Activated T-cell treated with anti-CD3 and anti-CD28 coated beads, Interleukin-2, amount 50 U/mL, for 72 hours (primary cell): ENCODE measurements at regions not wholly inside any gene's neighbourhood (a gene's known extent, or its start where the extent isn't known, plus 50 kb on each side); places are given as distances from the start of the nearest gene placed in this dataset.

ENCODE experiments used
- ATAC-seq, 2 donors: fragments of 150-1000 bp; cut with Tn5 transposase; replicated peaks in 1 of 2; 2 replicates each; pipeline ENCODE4 v1.10.0; 2021; ENCODE audit warnings: moderate library complexity in 2 of 2, mild to moderate bottlenecking in 1 of 2
- DNase-seq, 2 donors: peaks; one replicate each; pipeline ENCODE4 v3.0.0; 2021 to 2022; ENCODE audit warnings: mixed read lengths in 1 of 2
- H3K27ac Mint-ChIP-seq: one replicate; pipeline ENCODE4 v1.8.0; 2022; ENCODE audit warnings: mild to moderate bottlenecking, moderate library complexity, mixed read lengths
- H3K27me3 Mint-ChIP-seq: one replicate; pipeline ENCODE4 v1.8.0; 2022; ENCODE audit warnings: low read depth, mixed read lengths
- H3K36me3 Mint-ChIP-seq, 2 donors: one replicate each; pipeline ENCODE4 v1.8.0; 2022; ENCODE audit warnings: mixed read lengths in 2 of 2, mild to moderate bottlenecking in 1 of 2; ENCODE audit not compliant: insufficient read depth in 2 of 2
- H3K4me1 Mint-ChIP-seq: one replicate; pipeline ENCODE4 v1.8.0; 2022; ENCODE audit warnings: low read depth, mixed read lengths
- H3K4me3 Mint-ChIP-seq, 2 donors: one replicate each; pipeline ENCODE4 v1.8.0; 2022; ENCODE audit warnings: mild to moderate bottlenecking in 2 of 2, mixed read lengths in 2 of 2, moderate library complexity in 2 of 2
- H3K9me3 Mint-ChIP-seq, 2 donors: one replicate each; pipeline ENCODE4 v1.8.0; 2022; ENCODE audit warnings: mixed read lengths in 2 of 2

- ATAC-seq (no peak), DNase-seq (no peak)
- Mint-ChIP-seq H3K9me3 (peaks cover 3 to 6% of the 10 kb centered on the region in 2 donors), H3K27me3 (no peaks in the 10 kb centered on the region), H3K4me3 (no peak overlapping the region), H3K27ac (no peak overlapping the region), H3K36me3 (no peaks in the 10 kb centered on the region), H3K4me1 (no peaks in the 10 kb centered on the region)
Observed at GRCh38 chr9:107929443-107929842, 439.9 kb upstream of the KLF4 start.

- no peak overlapping the region for H3K4me3 Mint-ChIP-seq
- no peak overlapping the region for H3K27ac Mint-ChIP-seq
- H3K36me3 Mint-ChIP-seq: no peaks in the 10 kb centered on the region
- H3K9me3 Mint-ChIP-seq: peaks cover 3 to 6% of the 10 kb centered on the region in 2 donors
- no peak for ATAC-seq
- no peaks in the 10 kb centered on the region for H3K27me3 Mint-ChIP-seq
- no peak for DNase-seq
- H3K4me1 Mint-ChIP-seq: no peaks in the 10 kb centered on the region
Observed at GRCh38 chr9:107928701-107929371, 439.3 kb upstream of the KLF4 start.

DNA sequence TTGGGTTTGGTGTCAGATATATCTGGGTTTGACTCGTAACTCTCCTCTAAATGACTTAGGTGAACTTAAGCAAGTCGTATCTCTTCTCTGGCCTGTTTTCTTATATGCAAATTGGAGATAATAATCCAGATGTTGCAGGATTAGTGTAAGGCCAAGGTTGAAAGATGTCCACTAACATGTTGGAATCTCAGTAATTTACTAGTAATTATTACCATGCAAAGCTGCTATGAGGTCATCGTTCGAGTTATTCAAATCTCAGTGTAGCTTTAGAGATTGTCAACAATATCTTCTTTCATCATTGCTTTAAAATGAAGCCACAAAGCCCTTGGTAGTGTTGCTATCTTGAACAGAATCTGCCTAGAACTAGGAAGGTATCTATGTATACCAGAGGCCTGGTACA lies 437.7 kb upstream of the KLF4 start:
- no peak overlapping the region for H3K27ac Mint-ChIP-seq
- H3K9me3 Mint-ChIP-seq: peaks cover 4 to 6% of the 10 kb centered on the region in 2 donors
- no peaks in the 10 kb centered on the region for H3K4me1 Mint-ChIP-seq
- no peak for DNase-seq
- H3K4me3 Mint-ChIP-seq: no peak overlapping the region
- H3K27me3 Mint-ChIP-seq: no peaks in the 10 kb centered on the region
- no peak for ATAC-seq
- no peaks in the 10 kb centered on the region for H3K36me3 Mint-ChIP-seq

GRCh38 chr9:107925749-107926297 lies 436.3 kb upstream of the KLF4 start:
- ATAC-seq (no peak), DNase-seq (no peak)
- H3K4me1 Mint-ChIP-seq: no peaks in the 10 kb centered on the region
- peaks cover 8 to 9% of the 10 kb centered on the region in 2 donors for H3K9me3 Mint-ChIP-seq
- H3K27ac Mint-ChIP-seq: no peak overlapping the region
- no peak overlapping the region for H3K4me3 Mint-ChIP-seq
- H3K36me3 Mint-ChIP-seq: no peaks in the 10 kb centered on the region
- H3K27me3 Mint-ChIP-seq: no peaks in the 10 kb centered on the region

DNA sequence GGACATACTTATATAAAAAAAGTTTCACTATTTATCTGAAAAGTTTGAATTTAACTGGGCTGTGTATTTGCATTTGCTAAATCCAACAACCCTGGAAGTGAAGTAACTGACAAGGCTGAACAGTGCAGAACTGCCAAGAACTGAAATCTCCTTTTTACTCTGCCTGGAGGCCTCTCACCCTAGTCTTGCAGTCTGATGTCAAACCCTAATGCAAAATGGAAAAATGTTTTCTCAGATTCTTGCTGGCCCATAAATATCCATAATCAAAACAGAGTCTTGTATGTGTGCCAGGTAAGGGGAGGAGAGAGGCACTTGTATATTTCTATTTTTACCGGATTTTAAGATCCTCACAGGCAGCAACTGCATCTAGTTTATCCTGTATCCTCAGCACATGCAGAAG lies 432.7 kb upstream of the KLF4 start:
- Mint-ChIP-seq H3K27me3 (no peaks in the 10 kb centered on the region), H3K9me3 (peaks cover 11 to 15% of the 10 kb centered on the region in 2 donors), H3K36me3 (no peaks in the 10 kb centered on the region), H3K27ac (no peak overlapping the region), H3K4me1 (no peaks in the 10 kb centered on the region), H3K4me3 (no peak overlapping the region)
- DNase-seq (no peak), ATAC-seq (no peak)

DNA sequence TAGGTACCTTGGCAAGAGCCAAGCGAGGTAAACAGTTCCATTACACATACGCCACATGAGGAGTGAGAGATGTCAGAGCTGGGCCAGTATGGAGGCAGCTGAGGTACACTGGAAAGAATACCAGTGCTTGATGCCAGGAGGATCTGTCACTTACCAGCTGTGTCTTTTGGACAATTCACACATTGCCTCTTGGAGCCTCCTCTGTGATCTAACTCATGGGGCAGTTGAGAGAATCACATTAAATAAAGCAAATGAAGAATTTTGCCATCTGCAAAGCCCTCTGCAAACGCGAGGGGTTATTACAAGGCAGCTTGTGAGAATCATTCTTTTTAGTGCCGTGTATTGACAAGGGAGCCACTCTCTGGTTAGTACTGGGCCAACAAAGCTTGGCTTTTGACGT lies 429.7 kb upstream of the KLF4 start:
- no peak overlapping the region for H3K4me3 Mint-ChIP-seq
- H3K4me1 Mint-ChIP-seq: no peaks in the 10 kb centered on the region
- peaks cover 7 to 14% of the 10 kb centered on the region in 2 donors for H3K9me3 Mint-ChIP-seq
- peaks cover 0 to 2% of the 10 kb centered on the region in 2 donors for H3K36me3 Mint-ChIP-seq
- DNase-seq (no peak), ATAC-seq (no peak)
- H3K27me3 Mint-ChIP-seq: no peaks in the 10 kb centered on the region
- H3K27ac Mint-ChIP-seq: no peak overlapping the region

DNA sequence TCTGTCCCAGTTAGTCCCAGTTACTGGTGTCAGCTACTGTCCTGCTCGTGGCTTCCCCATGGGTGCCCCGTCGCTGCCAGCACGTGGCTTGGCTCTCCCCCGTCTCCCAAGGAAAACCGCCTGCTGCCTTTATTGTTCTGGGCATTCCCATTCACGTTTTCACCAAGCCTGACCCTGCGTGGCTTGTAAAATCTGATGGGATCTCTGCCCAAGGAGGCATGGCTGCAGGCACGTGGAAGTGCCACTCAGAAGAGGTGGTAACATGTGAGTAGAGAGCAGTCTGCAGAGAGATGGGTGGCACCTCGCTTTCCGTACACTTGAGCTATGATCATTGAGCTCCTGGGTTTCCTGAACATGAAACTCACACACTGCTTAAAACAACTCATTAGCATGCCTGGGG lies 429.2 kb upstream of the KLF4 start:
- Mint-ChIP-seq H3K27me3 (no peaks in the 10 kb centered on the region), H3K27ac (no peak overlapping the region), H3K9me3 (peaks cover 7 to 14% of the 10 kb centered on the region in 2 donors), H3K36me3 (peaks cover 0 to 2% of the 10 kb centered on the region in 2 donors), H3K4me1 (no peaks in the 10 kb centered on the region), H3K4me3 (no peak overlapping the region)
- ATAC-seq (no peak), DNase-seq (no peak)

- H3K9me3 Mint-ChIP-seq: peaks cover 9 to 12% of the 10 kb centered on the region in 2 donors
- DNase-seq: no peak
- H3K27me3 Mint-ChIP-seq: no peaks in the 10 kb centered on the region
- no peak overlapping the region for H3K27ac Mint-ChIP-seq
- no peak for ATAC-seq
- no peaks in the 10 kb centered on the region for H3K4me1 Mint-ChIP-seq
- peaks cover 0 to 2% of the 10 kb centered on the region in 2 donors for H3K36me3 Mint-ChIP-seq
- no peak overlapping the region for H3K4me3 Mint-ChIP-seq
Observed at GRCh38 chr9:107914151-107914550, 424.6 kb upstream of the KLF4 start.

- no peak for ATAC-seq
- H3K9me3 Mint-ChIP-seq: peaks cover 2 to 6% of the 10 kb centered on the region in 2 donors
- no peak overlapping the region for H3K4me3 Mint-ChIP-seq
- no peak overlapping the region for H3K27ac Mint-ChIP-seq
- H3K36me3 Mint-ChIP-seq: no peaks in the 10 kb centered on the region
- no peaks in the 10 kb centered on the region for H3K4me1 Mint-ChIP-seq
- DNase-seq: no peak
- H3K27me3 Mint-ChIP-seq: no peaks in the 10 kb centered on the region
Observed at GRCh38 chr9:107907715-107908114, 418.1 kb upstream of the KLF4 start.

- H3K9me3 Mint-ChIP-seq: peaks cover 2 to 6% of the 10 kb centered on the region in 2 donors
Observed at GRCh38 chr9:107907255-107907654, 417.7 kb upstream of the KLF4 start.

GRCh38 chr9:107906074-107906473 lies 416.5 kb upstream of the KLF4 start:
- ATAC-seq (no peak), DNase-seq (no peak)
- Mint-ChIP-seq H3K36me3 (no peaks in the 10 kb centered on the region), H3K27me3 (no peaks in the 10 kb centered on the region), H3K9me3 (peaks cover under 1 to 2% of the 10 kb centered on the region in 2 donors), H3K4me3 (no peak overlapping the region), H3K4me1 (no peaks in the 10 kb centered on the region), H3K27ac (no peak overlapping the region)

More at GRCh38 chr9:107907255-107907654, 417.7 kb upstream of the KLF4 start:
- no peak overlapping the region for H3K27ac Mint-ChIP-seq
- H3K4me3 Mint-ChIP-seq: no peak overlapping the region
- no peak for ATAC-seq
- H3K36me3 Mint-ChIP-seq: no peaks in the 10 kb centered on the region
- DNase-seq: no peak
- no peaks in the 10 kb centered on the region for H3K4me1 Mint-ChIP-seq
- no peaks in the 10 kb centered on the region for H3K27me3 Mint-ChIP-seq

DNA sequence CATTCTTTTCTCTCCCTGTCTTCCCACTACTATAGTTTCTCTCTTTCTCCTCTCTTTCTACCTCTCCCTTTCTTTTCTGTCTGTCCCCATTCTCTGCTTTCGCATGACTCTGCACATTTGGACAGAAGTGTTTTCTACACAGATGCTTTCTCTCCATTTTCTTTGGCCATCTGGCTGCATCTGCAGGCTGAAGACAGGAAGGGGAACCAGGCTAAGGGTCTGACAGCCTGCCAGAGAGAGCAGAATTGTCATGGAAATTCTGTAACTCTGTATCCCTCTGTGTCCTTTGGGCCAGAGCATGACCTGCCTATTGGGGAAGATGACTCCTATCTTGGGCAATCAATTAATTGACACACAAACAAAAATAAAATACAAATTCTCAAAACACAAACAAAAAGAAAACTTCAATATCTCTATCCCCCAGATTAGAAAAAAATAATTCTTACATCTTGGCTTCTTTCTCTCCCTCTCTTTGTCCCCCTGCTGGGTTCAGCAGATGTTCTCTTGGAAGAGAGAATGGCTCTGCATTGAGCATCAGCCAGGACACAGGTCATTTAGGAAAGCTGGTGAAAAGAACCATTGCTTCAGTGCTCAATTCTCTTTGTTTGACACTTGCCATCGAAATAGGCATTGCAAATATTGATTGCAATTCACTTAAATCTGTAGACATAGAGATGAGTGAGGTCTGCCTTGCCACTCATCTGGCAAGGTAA lies 415.9 kb upstream of the KLF4 start:
- Mint-ChIP-seq H3K9me3 (peaks cover 0 to 2% of the 10 kb centered on the region in 2 donors), H3K4me3 (no peak overlapping the region), H3K4me1 (no peaks in the 10 kb centered on the region), H3K36me3 (no peaks in the 10 kb centered on the region), H3K27me3 (no peaks in the 10 kb centered on the region), H3K27ac (no peak overlapping the region)
- ATAC-seq (no peak), DNase-seq (no peak)

GRCh38 chr9:107899961-107900330 lies 410.4 kb upstream of the KLF4 start:
- Mint-ChIP-seq H3K27me3 (no peaks in the 10 kb centered on the region), H3K4me1 (no peaks in the 10 kb centered on the region), H3K27ac (no peak overlapping the region), H3K36me3 (no peaks in the 10 kb centered on the region), H3K9me3 (peaks cover 0 to 2% of the 10 kb centered on the region in 2 donors), H3K4me3 (no peak overlapping the region)
- no peak for ATAC-seq
- DNase-seq: no peak
